HepG2 (cell line): ENCODE measurements at regions not wholly inside any gene's neighbourhood (a gene's known extent, or its start where the extent isn't known, plus 50 kb on each side); places are given as distances from the start of the nearest gene placed in this dataset.

Experiments
- ARID5B ChIP-seq: IDR thresholded peaks from 2 replicates; pipeline ENCODE4 v1.4.0; 2020; ENCODE audit warnings: mild to moderate bottlenecking, missing genetic modification reagents
- CENPX ChIP-seq: sonication (generic); formaldehyde crosslinking; IDR thresholded peaks from 2 replicates; pipeline ENCODE4 v1.9.0; 2021; ENCODE audit warnings: mild to moderate bottlenecking, missing genetic modification reagents, moderate library complexity
- CHD4 ChIP-seq: fragments of 200-600 bp; sonication (generic); IDR thresholded peaks from 2 replicates; pipeline ENCODE4 v1.7.0; 2017; ENCODE audit warnings: mild to moderate bottlenecking, low read length, borderline replicate concordance
- DBP ChIP-seq: sonication (generic); formaldehyde crosslinking; IDR thresholded peaks from 2 replicates; pipeline ENCODE4 v1.4.0; 2020; ENCODE audit warnings: missing genetic modification reagents; ENCODE audit errors: not compliant biosample characterization
- EP300 ChIP-seq, 3 experiments: sonication (generic) in 1 of 3; formaldehyde crosslinking in 1 of 3; IDR thresholded peaks; 2 replicates each; pipeline versions ENCODE4 v1.5.1 to v1.6.1; 2011 to 2020; ENCODE audit warnings: low read depth in 2 of 3, low read length in 2 of 3, borderline replicate concordance in 1 of 3, improper control_type of control experiment in 1 of 3, mild to moderate bottlenecking in 1 of 3, missing genetic modification reagents in 1 of 3, moderate library complexity in 1 of 3
- FOXK2 ChIP-seq: fragments of 450-650 bp; IDR thresholded peaks from 2 replicates; pipeline ENCODE4 v1.6.1; 2016
- HMG20A ChIP-seq: IDR thresholded peaks from 2 replicates; pipeline ENCODE4 v1.6.1; 2016; ENCODE audit warnings: borderline replicate concordance
- HNF4A ChIP-seq: sonication (generic); formaldehyde crosslinking; IDR thresholded peaks from 2 replicates; pipeline ENCODE4 v1.4.0; 2020; ENCODE audit warnings: missing genetic modification reagents
- MIER2 ChIP-seq: IDR thresholded peaks from 2 replicates; pipeline ENCODE4 v1.6.1; 2016; ENCODE audit warnings: missing biosample characterization, missing genetic modification reagents
- NCOR1 ChIP-seq: fragments of 200-600 bp; sonication (generic); IDR thresholded peaks from 2 replicates; pipeline ENCODE4 v1.7.0; 2017; ENCODE audit warnings: antibody characterized with exemption, low read length, borderline replicate concordance
- NR2F6 ChIP-seq, 2 experiments: IDR thresholded peaks; 2 replicates each; pipeline ENCODE4 v1.6.1; 2016; ENCODE audit warnings: antibody characterized with exemption in 1 of 2, mild to moderate bottlenecking in 1 of 2
- PBX3 ChIP-seq: sonication (generic); formaldehyde crosslinking; IDR thresholded peaks from 2 replicates; pipeline ENCODE4 v1.8.1; 2023; ENCODE audit warnings: missing genetic modification reagents, inconsistent platforms, borderline replicate concordance
- SALL2 ChIP-seq: sonication (generic); formaldehyde crosslinking; IDR thresholded peaks from 2 replicates; pipeline ENCODE4 v1.8.1; 2023; ENCODE audit warnings: mild to moderate bottlenecking, missing genetic modification reagents, inconsistent platforms
- SAP130 ChIP-seq: IDR thresholded peaks from 2 replicates; pipeline ENCODE4 v1.6.1; 2016; ENCODE audit warnings: low read depth
- SIX4 ChIP-seq: sonication (generic); formaldehyde crosslinking; IDR thresholded peaks from 2 replicates; pipeline ENCODE4 v1.4.0; 2020; ENCODE audit warnings: missing genetic modification reagents
- SMC3 ChIP-seq: IDR thresholded peaks from 2 replicates; pipeline ENCODE4 v1.6.1; 2011; ENCODE audit warnings: low read length, improper control_type of control experiment
- ZMYM2 ChIP-seq: sonication (generic); formaldehyde crosslinking; IDR thresholded peaks from 2 replicates; pipeline ENCODE4 v1.8.0; 2022; ENCODE audit warnings: mild to moderate bottlenecking, missing genetic modification reagents
- ZNF251 ChIP-seq: sonication (generic); formaldehyde crosslinking; IDR thresholded peaks from 2 replicates; pipeline ENCODE4 v1.9.0; 2021; ENCODE audit warnings: mild to moderate bottlenecking, missing genetic modification reagents
- ZNF335 ChIP-seq: sonication (generic); formaldehyde crosslinking; IDR thresholded peaks from 2 replicates; pipeline ENCODE4 v1.4.0; 2020; ENCODE audit warnings: missing genetic modification reagents
- ZNF468 ChIP-seq: sonication (generic); formaldehyde crosslinking; IDR thresholded peaks from 2 replicates; pipeline ENCODE4 v1.8.0; 2022; ENCODE audit warnings: mild to moderate bottlenecking, moderate library complexity, missing genetic modification reagents
- ZNF564 ChIP-seq: sonication (generic); formaldehyde crosslinking; IDR thresholded peaks from 2 replicates; pipeline ENCODE4 v1.8.1; 2023; ENCODE audit warnings: mild to moderate bottlenecking, missing genetic modification reagents
- ZNF615 ChIP-seq: sonication (generic); formaldehyde crosslinking; IDR thresholded peaks from 2 replicates; pipeline ENCODE4 v1.5.0; 2020; ENCODE audit warnings: mild to moderate bottlenecking, missing genetic modification reagents, borderline replicate concordance
- ZNF7 ChIP-seq: IDR thresholded peaks from 2 replicates; pipeline ENCODE4 v1.6.1; 2016; ENCODE audit warnings: missing biosample characterization, missing genetic modification reagents
- ZNF883 ChIP-seq: sonication (generic); formaldehyde crosslinking; IDR thresholded peaks from 2 replicates; pipeline ENCODE4 v1.5.1; 2020; ENCODE audit warnings: mild to moderate bottlenecking, missing genetic modification reagents; ENCODE audit errors: not compliant biosample characterization

- no peak for TF ChIP-seq SALL2 (CRISPR knock-in tag)
- peak; percentile 73; the same call in 1 of the 2 replicates for TF ChIP-seq CHD4
- TF ChIP-seq ZNF7: no peak
- no peak for TF ChIP-seq ZNF251 (CRISPR knock-in tag)
- TF ChIP-seq DBP (CRISPR knock-in tag): no peak
- TF ChIP-seq ZNF615 (CRISPR knock-in tag): no peak
- TF ChIP-seq SAP130 (CRISPR knock-in tag): peak; percentile 33; the same call in 1 of the 2 replicates
- TF ChIP-seq MIER2: no peak
- peak; percentile 63 for TF ChIP-seq ARID5B (CRISPR knock-in tag)
- TF ChIP-seq NR2F6 (IDR thresholded peaks at IDR 0.05): peak; percentile 39; the same call in 1 of the 2 replicates
- no peak; the same call in 1 of the 2 replicates for TF ChIP-seq NR2F6 (CRISPR knock-in tag; IDR thresholded peaks at IDR 0.05)
- no peak for TF ChIP-seq PBX3 (CRISPR knock-in tag)
- TF ChIP-seq ZNF564: no peak
- TF ChIP-seq FOXK2: no peak
- TF ChIP-seq ZMYM2 (CRISPR knock-in tag): peak; percentile 90; the same call in 1 of the 2 replicates
- no peak for TF ChIP-seq ZNF335
- no peak for TF ChIP-seq CENPX
- TF ChIP-seq SMC3: no peak
- TF ChIP-seq NCOR1: peak; percentile 55; the same call in 1 of the 2 replicates
- TF ChIP-seq ZNF883 (CRISPR knock-in tag): no peak
- TF ChIP-seq HMG20A (CRISPR knock-in tag): peak; percentile 22; the same call in 1 of the 2 replicates
- peak; percentile 43; the same call in 1 of the 2 replicates for TF ChIP-seq SIX4 (CRISPR knock-in tag)
- TF ChIP-seq EP300 (IDR thresholded peaks at IDR 0.05; ENCODE audit: low read depth in 2 of 2, low read length in 2 of 2): peak in 1 of 2 experiments; percentile 36; a peak in 1 of 4 replicates
- no peak for TF ChIP-seq EP300 (CRISPR knock-in tag; IDR thresholded peaks at IDR 0.05; ENCODE audit: borderline replicate concordance)
- TF ChIP-seq ZNF468 (CRISPR knock-in tag): no peak
- TF ChIP-seq HNF4A (CRISPR knock-in tag): peak; percentile 83
These were observed 63.6 kb downstream of the CCNL1 start (continued) for GRCh38 chr3:157096328-157096727.
